PC-3 (cell line): ENCODE measurements at regions not wholly inside any gene's neighbourhood (a gene's known extent, or its start where the extent isn't known, plus 50 kb on each side); places are given as distances from the start of the nearest gene placed in this dataset.

Experiments
- ATAC-seq: fragments of 200-7000 bp; cut with Tn5 transposase; 2 replicates; pipeline ENCODE4 v1.9.1; 2020; ENCODE audit warnings: mild to moderate bottlenecking, moderate library complexity
- BruUV-seq: library from RNA; stranded (reverse); fragments of 400-500 nt; replicated peaks from 2 replicates; lab custom pipeline; 2021; lab: Mats Ljungman, UMichigan
- CTCF ChIA-PET: fragments of 300-600 bp; sonication (Branson Sonifier 250); formaldehyde crosslinking; loops from one replicate; lab custom pipeline; 2022; ENCODE audit warnings: antibody characterized with exemption; lab: Charles Lee
- POLR2A ChIA-PET: fragments of 300-600 bp; sonication (Branson Sonifier 250); formaldehyde crosslinking; loops from one replicate; lab custom pipeline; 2022; ENCODE audit warnings: antibody characterized with exemption; ENCODE audit not compliant: unreplicated experiment; lab: Charles Lee
- DNase-seq: peaks from one replicate; pipeline ENCODE4 v3.0.0-alpha.2; 2015
- H2AFZ ChIP-seq: fragments of 300-600 bp; sonication (generic); 2 replicates; pipeline ENCODE4 v1.6.0; 2016; ENCODE audit warnings: antibody characterized with exemption, low read length
- H3F3A ChIP-seq: fragments of 300-600 bp; sonication (generic); one replicate; pipeline ENCODE4 v1.6.0; 2017; ENCODE audit warnings: antibody characterized with exemption, low read length, control low read depth, mild to moderate bottlenecking; ENCODE audit not compliant: unreplicated experiment
- H3K27ac ChIP-seq: fragments of 300-600 bp; sonication (generic); 2 replicates; pipeline ENCODE4 v1.5.1; 2016; ENCODE audit warnings: mild to moderate bottlenecking, low read length
- H3K27me3 ChIP-seq: fragments of 300-600 bp; sonication (generic); 2 replicates; pipeline ENCODE4 v1.6.1; 2016; ENCODE audit warnings: low read length, mixed read lengths
- H3K36me3 ChIP-seq: fragments of 300-600 bp; sonication (generic); 2 replicates; pipeline ENCODE4 v1.6.1; 2016; ENCODE audit warnings: low read depth, mixed run types, low read length, mixed read lengths
- H3K4me1 ChIP-seq: fragments of 300-600 bp; sonication (generic); 2 replicates; pipeline ENCODE4 v1.5.1; 2016; ENCODE audit warnings: low read length; ENCODE audit not compliant: insufficient read depth
- H3K4me2 ChIP-seq: fragments of 300-600 bp; sonication (generic); 2 replicates; pipeline ENCODE4 v1.6.0; 2016; ENCODE audit warnings: low read length
- H3K4me3 ChIP-seq: fragments of 300-600 bp; sonication (generic); 2 replicates; pipeline ENCODE4 v1.5.1; 2016; ENCODE audit warnings: mild to moderate bottlenecking, low read length, mixed read lengths
- H3K79me2 ChIP-seq: fragments of 300-600 bp; sonication (generic); 2 replicates; pipeline ENCODE4 v1.6.1; 2017; ENCODE audit warnings: low read length, mixed read lengths
- H3K9ac ChIP-seq: fragments of 300-600 bp; sonication (generic); 2 replicates; pipeline ENCODE4 v1.6.0; 2016; ENCODE audit warnings: mild to moderate bottlenecking, low read length
- H3K9me2 ChIP-seq: fragments of 300-600 bp; sonication (generic); replicated peaks from 2 replicates; pipeline ENCODE4 v1.6.1; 2016; ENCODE audit warnings: mixed run types, low read length, mixed read lengths
- H3K9me3 ChIP-seq: fragments of 300-600 bp; sonication (generic); 2 replicates; pipeline ENCODE4 v1.6.1; 2016; ENCODE audit warnings: low read length, mixed read lengths
- H4K20me1 ChIP-seq: fragments of 300-600 bp; sonication (generic); 2 replicates; pipeline ENCODE4 v1.6.1; 2016; ENCODE audit warnings: low read length, mixed read lengths
- EZH2 ChIP-seq: fragments of 300-600 bp; sonication (generic); IDR thresholded peaks from one replicate; pipeline ENCODE4 v1.6.1; 2017; ENCODE audit warnings: antibody characterized with exemption, mild to moderate bottlenecking, low read length; ENCODE audit not compliant: unreplicated experiment
- EZH2phosphoT487 ChIP-seq: fragments of 300-600 bp; sonication (generic); IDR thresholded peaks from 2 replicates; pipeline ENCODE4 v1.6.1; 2018; ENCODE audit warnings: mild to moderate bottlenecking, antibody characterized with exemption, low read length, borderline replicate concordance
- intact Hi-C: fragments of 100-400 bp; cut with micrococcal nuclease; formaldehyde crosslinking; loops from 2 replicates; pipeline ENCODE4 v1.9.0; 2023
- TF ChIP-seq, protein P1 (sequence below): fragments of 300-600 bp; sonication (generic); conservative IDR thresholded peaks from 2 replicates; pipeline ENCODE4 v1.5.1; 2017; ENCODE audit warnings: antibody characterized with exemption, low read depth, mild to moderate bottlenecking, low read length

DNA sequence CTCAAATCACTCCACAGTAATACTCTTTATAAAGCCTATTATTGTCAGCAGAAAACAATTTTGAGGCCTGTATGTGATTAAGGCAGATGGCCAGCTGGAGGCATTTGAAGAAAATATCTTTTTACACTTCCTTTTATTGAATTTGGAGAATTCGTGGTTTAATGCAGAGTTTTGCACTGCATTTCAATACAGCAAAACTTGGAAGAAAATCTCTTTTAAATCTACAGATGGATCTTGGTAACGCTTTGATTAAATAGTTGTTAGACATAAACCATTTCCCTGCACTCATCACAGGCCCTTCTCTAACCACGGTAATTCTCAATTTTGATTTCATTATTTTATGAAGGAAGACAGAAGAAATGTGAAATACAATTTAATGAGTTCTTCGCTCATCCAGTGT, 185.7 kb downstream of the RFC3 start:
- ChIA-PET POLR2A (no interaction called here), CTCF (no interaction called here)
- H3K4me2 ChIP-seq: no peak overlapping the region
- H3K27ac ChIP-seq: no peak overlapping the region
- ATAC-seq: no peak
- H3K79me2 ChIP-seq: no peaks in the 10 kb centered on the region
- no peak overlapping the region for H3K4me3 ChIP-seq
- no peak for DNase-seq
- no peaks in the 10 kb centered on the region for H3K9me2 ChIP-seq
- H4K20me1 ChIP-seq: no peaks in the 10 kb centered on the region
- H3K4me1 ChIP-seq: peaks cover 47% of the 10 kb centered on the region
- intact Hi-C loops: no loop called here
- TF ChIP-seq, protein P1, sequence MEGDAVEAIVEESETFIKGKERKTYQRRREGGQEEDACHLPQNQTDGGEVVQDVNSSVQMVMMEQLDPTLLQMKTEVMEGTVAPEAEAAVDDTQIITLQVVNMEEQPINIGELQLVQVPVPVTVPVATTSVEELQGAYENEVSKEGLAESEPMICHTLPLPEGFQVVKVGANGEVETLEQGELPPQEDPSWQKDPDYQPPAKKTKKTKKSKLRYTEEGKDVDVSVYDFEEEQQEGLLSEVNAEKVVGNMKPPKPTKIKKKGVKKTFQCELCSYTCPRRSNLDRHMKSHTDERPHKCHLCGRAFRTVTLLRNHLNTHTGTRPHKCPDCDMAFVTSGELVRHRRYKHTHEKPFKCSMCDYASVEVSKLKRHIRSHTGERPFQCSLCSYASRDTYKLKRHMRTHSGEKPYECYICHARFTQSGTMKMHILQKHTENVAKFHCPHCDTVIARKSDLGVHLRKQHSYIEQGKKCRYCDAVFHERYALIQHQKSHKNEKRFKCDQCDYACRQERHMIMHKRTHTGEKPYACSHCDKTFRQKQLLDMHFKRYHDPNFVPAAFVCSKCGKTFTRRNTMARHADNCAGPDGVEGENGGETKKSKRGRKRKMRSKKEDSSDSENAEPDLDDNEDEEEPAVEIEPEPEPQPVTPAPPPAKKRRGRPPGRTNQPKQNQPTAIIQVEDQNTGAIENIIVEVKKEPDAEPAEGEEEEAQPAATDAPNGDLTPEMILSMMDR: no peak
- TF ChIP-seq EZH2phosphoT487: no peak
- TF ChIP-seq EZH2: no peak
- H3K9ac ChIP-seq: no peak overlapping the region
- H3K27me3 ChIP-seq: no peaks in the 10 kb centered on the region
- no peaks in the 10 kb centered on the region for H3K36me3 ChIP-seq
- H3F3A ChIP-seq: peaks cover 6% of the 10 kb centered on the region
- BruUV-seq: no TSS peak
- no peaks in the 10 kb centered on the region for H3K9me3 ChIP-seq
- no peak overlapping the region for H2AFZ ChIP-seq

- intact Hi-C loops: loop anchor here (5.0 kb wide), 1 partner anchor 72 kb away; no protein-coding TSS in a partner anchor
- DNase-seq (no peak), ATAC-seq (no peak)
- Histone ChIP-seq H4K20me1 (no peaks in the 10 kb centered on the region), H3K36me3 (no peaks in the 10 kb centered on the region), H3K9ac (no peak overlapping the region), H3K27me3 (no peaks in the 10 kb centered on the region), H3K4me3 (no peak overlapping the region), H3K79me2 (no peaks in the 10 kb centered on the region), H3K9me3 (no peaks in the 10 kb centered on the region), H2AFZ (no peak overlapping the region), H3K27ac (no peak overlapping the region), H3K4me1 (peaks cover 37% of the 10 kb centered on the region), H3K9me2 (no peaks in the 10 kb centered on the region), H3K4me2 (no peak overlapping the region), H3F3A (peaks cover 6% of the 10 kb centered on the region)
- no TSS peak for BruUV-seq
- POLR2A ChIA-PET: no interaction called here
- CTCF ChIA-PET: no interaction called here
- TF ChIP-seq EZH2phosphoT487 (no peak), EZH2 (no peak)
- TF ChIP-seq, protein P1: no peak
Observed at GRCh38 chr13:34004676-34005075, 186.7 kb downstream of the RFC3 start.

DNA sequence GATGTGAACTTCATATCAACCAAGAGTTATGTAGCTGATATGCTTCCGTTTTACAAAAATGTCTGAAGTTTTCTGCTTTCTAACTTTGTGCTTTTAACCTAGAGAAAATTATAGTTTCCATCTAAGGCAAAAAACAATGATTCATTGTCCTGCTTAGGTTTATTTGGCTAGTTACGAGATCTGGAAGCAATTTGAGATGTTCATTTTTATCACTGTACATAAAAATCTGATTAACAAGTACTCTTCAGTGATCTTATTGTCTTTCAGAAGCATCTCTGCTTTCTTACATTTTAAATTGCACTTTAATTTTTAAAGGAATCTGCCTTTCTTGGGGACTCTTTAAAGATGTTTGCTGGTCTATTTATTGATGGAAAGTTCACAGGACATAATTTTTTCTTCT, 188.1 kb downstream of the RFC3 start:
- BruUV-seq: no TSS peak
- TF ChIP-seq, protein P1: no peak
- TF ChIP-seq EZH2: no peak
- no peaks in the 10 kb centered on the region for H3K9me3 ChIP-seq
- peak overlapping the region; percentile 51 for H3K4me2 ChIP-seq
- DNase-seq (peak; percentile 21), ATAC-seq (peak; percentile 79)
- no peak overlapping the region for H3K9ac ChIP-seq
- POLR2A ChIA-PET: no interaction called here
- H4K20me1 ChIP-seq: no peaks in the 10 kb centered on the region
- no peak overlapping the region for H3K27ac ChIP-seq
- no peak overlapping the region for H3K4me3 ChIP-seq
- CTCF ChIA-PET: interaction anchor here (0.7 kb wide), 1 partner anchor 92 kb away, joined by 3 read pairs; no protein-coding TSS in a partner anchor
- no peaks in the 10 kb centered on the region for H3K36me3 ChIP-seq
- peaks cover 26% of the 10 kb centered on the region for H3K4me1 ChIP-seq
- no peak overlapping the region for H2AFZ ChIP-seq
- H3F3A ChIP-seq: no peaks in the 10 kb centered on the region
- H3K27me3 ChIP-seq: no peaks in the 10 kb centered on the region
- intact Hi-C loops: loop anchor here (5.0 kb wide), 1 partner anchor 74 kb away; no protein-coding TSS in a partner anchor
- H3K79me2 ChIP-seq: no peaks in the 10 kb centered on the region
- no peaks in the 10 kb centered on the region for H3K9me2 ChIP-seq
